ENCODE measurements at regions not wholly inside any gene's neighbourhood (a gene's known extent, or its start where the extent isn't known, plus 50 kb on each side); places are given as distances from the start of the nearest gene placed in this dataset.

GRCh38 chr6:166106076-166106686 lies 61.5 kb downstream of the TBXT start:
- Histone ChIP-seq H3K27ac (ENCODE audit: low read length) (no peak overlapping the region), H3K9ac (ENCODE audit: low read length) (no peak overlapping the region), H3K9me2 (replicated peaks; ENCODE audit: insufficient read depth, low read length) (no peaks in the 10 kb centered on the region), H3K4me3 (ENCODE audit: low read length) (no peak overlapping the region), H2AFZ (ENCODE audit: low read length) (0 out of 2 replicates have a peak overlapping the region, but pooled peaks have one; percentile 39), H4K20me1 (ENCODE audit: insufficient read depth, low read depth, low read length) (no peaks in the 10 kb centered on the region), H3K4me1 (ENCODE audit: low read length) (peaks cover 7% of the 10 kb centered on the region), H3K27me3 (ENCODE audit: low read length) (no peaks in the 10 kb centered on the region), H3K9me3 (ENCODE audit: low read length) (peaks cover 3% of the 10 kb centered on the region; the same call in 1 of the 2 replicates), H3K79me2 (ENCODE audit: low read length) (no peaks in the 10 kb centered on the region), H3K36me3 (ENCODE audit: insufficient read depth, low read length) (no peaks in the 10 kb centered on the region), H3K4me2 (ENCODE audit: low read depth, low read length, poor library complexity, severe bottlenecking) (peak overlapping the region; percentile 42)
- DNase-seq, result peak; percentile 93

GRCh38 chr6:166105341-166106075 lies 62.1 kb downstream of the TBXT start:
- H4K20me1 ChIP-seq (ENCODE audit: insufficient read depth, low read depth, low read length), result no peaks in the 10 kb centered on the region
- H3K79me2 ChIP-seq (ENCODE audit: low read length), result no peaks in the 10 kb centered on the region
- H3K9me2 ChIP-seq (replicated peaks; ENCODE audit: insufficient read depth, low read length), result no peaks in the 10 kb centered on the region
- no peaks in the 10 kb centered on the region for H3K27me3 ChIP-seq (ENCODE audit: low read length)
- peak overlapping the region; percentile 42 for H3K4me2 ChIP-seq (ENCODE audit: low read depth, low read length, poor library complexity, severe bottlenecking)
- H3K27ac ChIP-seq (ENCODE audit: low read length), result no peak overlapping the region
- H3K36me3 ChIP-seq (ENCODE audit: insufficient read depth, low read length), result no peaks in the 10 kb centered on the region
- no peak for DNase-seq
- no peak overlapping the region for H3K9ac ChIP-seq (ENCODE audit: low read length)
- H3K4me1 ChIP-seq (ENCODE audit: low read length), result peaks cover 7% of the 10 kb centered on the region
- H3K9me3 ChIP-seq (ENCODE audit: low read length), result peaks cover 3% of the 10 kb centered on the region; the same call in 1 of the 2 replicates
- 0 out of 2 replicates have a peak overlapping the region, but pooled peaks have one; percentile 39 for H2AFZ ChIP-seq (ENCODE audit: low read length)
- no peak overlapping the region for H3K4me3 ChIP-seq (ENCODE audit: low read length)

- Histone ChIP-seq H3K27ac (ENCODE audit: low read length) (no peak overlapping the region), H3K4me3 (ENCODE audit: low read length) (no peak overlapping the region), H3K27me3 (ENCODE audit: low read length) (no peaks in the 10 kb centered on the region), H4K20me1 (ENCODE audit: insufficient read depth, low read depth, low read length) (no peaks in the 10 kb centered on the region), H3K4me2 (ENCODE audit: low read depth, low read length, poor library complexity, severe bottlenecking) (no peak overlapping the region), H3K79me2 (ENCODE audit: low read length) (no peaks in the 10 kb centered on the region), H3K9me2 (replicated peaks; ENCODE audit: insufficient read depth, low read length) (no peaks in the 10 kb centered on the region), H3K36me3 (ENCODE audit: insufficient read depth, low read length) (no peaks in the 10 kb centered on the region), H3K4me1 (ENCODE audit: low read length) (peaks cover 7% of the 10 kb centered on the region), H2AFZ (ENCODE audit: low read length) (no peak overlapping the region), H3K9me3 (ENCODE audit: low read length) (peaks cover 3% of the 10 kb centered on the region; the same call in 1 of the 2 replicates), H3K9ac (ENCODE audit: low read length) (no peak overlapping the region)
- DNase-seq, result no peak
Measured at GRCh38 chr6:166104872-166105271, 62.8 kb downstream of the TBXT start.

- H3K9ac ChIP-seq (ENCODE audit: low read length), result no peak overlapping the region
- no peaks in the 10 kb centered on the region for H3K36me3 ChIP-seq (ENCODE audit: insufficient read depth, low read length)
- H3K4me2 ChIP-seq (ENCODE audit: low read depth, low read length, poor library complexity, severe bottlenecking), result no peak overlapping the region
- no peaks in the 10 kb centered on the region for H3K27me3 ChIP-seq (ENCODE audit: low read length)
- no peak for DNase-seq
- no peak overlapping the region for H3K27ac ChIP-seq (ENCODE audit: low read length)
- H2AFZ ChIP-seq (ENCODE audit: low read length), result no peak overlapping the region
- peaks cover 7% of the 10 kb centered on the region for H3K4me1 ChIP-seq (ENCODE audit: low read length)
- peaks cover 3% of the 10 kb centered on the region; the same call in 1 of the 2 replicates for H3K9me3 ChIP-seq (ENCODE audit: low read length)
- H3K9me2 ChIP-seq (replicated peaks; ENCODE audit: insufficient read depth, low read length), result no peaks in the 10 kb centered on the region
- H3K79me2 ChIP-seq (ENCODE audit: low read length), result no peaks in the 10 kb centered on the region
- no peak overlapping the region for H3K4me3 ChIP-seq (ENCODE audit: low read length)
- H4K20me1 ChIP-seq (ENCODE audit: insufficient read depth, low read depth, low read length), result no peaks in the 10 kb centered on the region
Measured at GRCh38 chr6:166104107-166104506, 63.5 kb downstream of the TBXT start.

DNA sequence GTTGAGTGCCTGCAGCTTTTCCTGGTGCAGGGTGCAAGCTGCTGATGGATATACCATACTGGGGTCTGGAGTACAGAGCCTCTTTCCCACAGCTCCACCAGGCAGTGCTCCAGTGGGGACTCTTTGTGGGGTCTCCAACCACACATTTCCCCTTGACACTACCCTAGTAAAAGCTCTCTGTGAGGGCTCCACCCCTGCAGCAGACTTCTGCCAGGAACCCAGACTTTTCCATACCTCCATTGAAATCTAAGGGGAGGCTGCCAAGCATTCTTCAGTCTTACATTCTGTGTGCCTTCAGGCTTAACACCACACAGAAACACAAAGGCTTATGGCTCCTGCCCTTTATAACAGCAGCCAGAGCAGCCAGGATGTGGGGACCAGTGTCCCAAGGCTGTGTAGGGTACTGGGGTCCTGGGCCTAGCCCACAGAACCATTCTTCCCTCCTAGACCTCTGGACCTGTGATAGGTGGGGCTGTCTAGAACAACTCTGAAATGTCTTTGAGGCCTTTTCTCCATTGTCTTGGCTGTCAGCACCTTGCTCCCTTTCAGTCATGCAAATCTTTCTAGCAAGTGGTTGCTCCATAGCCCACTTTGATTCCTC lies 65.7 kb downstream of the TBXT start:
- Histone ChIP-seq H3K27me3 (ENCODE audit: low read length) (no peaks in the 10 kb centered on the region), H3K27ac (ENCODE audit: low read length) (no peak overlapping the region), H3K4me3 (ENCODE audit: low read length) (no peak overlapping the region), H3K4me1 (ENCODE audit: low read length) (peaks cover 7% of the 10 kb centered on the region), H3K9me3 (ENCODE audit: low read length) (peaks cover 3% of the 10 kb centered on the region; the same call in 1 of the 2 replicates), H4K20me1 (ENCODE audit: insufficient read depth, low read depth, low read length) (no peaks in the 10 kb centered on the region), H3K36me3 (ENCODE audit: insufficient read depth, low read length) (no peaks in the 10 kb centered on the region), H3K79me2 (ENCODE audit: low read length) (no peaks in the 10 kb centered on the region), H3K9ac (ENCODE audit: low read length) (no peak overlapping the region), H3K9me2 (replicated peaks; ENCODE audit: insufficient read depth, low read length) (no peaks in the 10 kb centered on the region), H3K4me2 (ENCODE audit: low read depth, low read length, poor library complexity, severe bottlenecking) (no peak overlapping the region), H2AFZ (ENCODE audit: low read length) (no peak overlapping the region)
- no peak for DNase-seq

DNA sequence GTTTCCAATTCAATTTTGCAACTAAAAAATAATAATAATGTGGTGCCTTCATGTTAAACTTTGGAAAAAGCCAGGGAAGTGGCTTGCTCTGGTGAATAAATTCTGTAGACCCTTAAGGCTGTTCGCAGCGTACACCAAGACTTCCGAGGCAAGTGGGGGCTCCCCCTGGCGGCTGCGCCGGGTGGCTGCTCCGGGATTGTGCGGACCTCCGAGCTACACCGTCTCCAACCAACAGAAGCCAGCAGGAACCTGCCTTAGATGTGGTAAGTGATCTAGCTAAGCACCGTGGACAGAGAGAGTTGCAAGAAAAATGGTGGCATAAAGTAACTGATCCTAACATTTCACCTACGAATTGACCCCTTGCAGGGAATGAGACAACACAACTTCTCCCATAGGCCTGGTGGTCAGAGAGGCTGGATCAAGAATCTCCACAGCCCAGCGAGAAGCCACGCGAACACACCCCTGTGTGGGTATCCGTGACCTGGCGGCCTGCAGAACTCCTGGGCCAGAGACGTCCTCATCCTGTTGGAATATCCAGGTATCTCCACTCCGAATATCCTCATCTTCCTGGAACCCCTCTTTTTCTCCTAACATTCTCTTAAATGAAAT lies 69.6 kb downstream of the TBXT start:
- Histone ChIP-seq H3K4me2 (ENCODE audit: low read depth, low read length, poor library complexity, severe bottlenecking) (no peak overlapping the region), H3K4me3 (ENCODE audit: low read length) (no peak overlapping the region)
- peak; percentile 83 for DNase-seq

DNA sequence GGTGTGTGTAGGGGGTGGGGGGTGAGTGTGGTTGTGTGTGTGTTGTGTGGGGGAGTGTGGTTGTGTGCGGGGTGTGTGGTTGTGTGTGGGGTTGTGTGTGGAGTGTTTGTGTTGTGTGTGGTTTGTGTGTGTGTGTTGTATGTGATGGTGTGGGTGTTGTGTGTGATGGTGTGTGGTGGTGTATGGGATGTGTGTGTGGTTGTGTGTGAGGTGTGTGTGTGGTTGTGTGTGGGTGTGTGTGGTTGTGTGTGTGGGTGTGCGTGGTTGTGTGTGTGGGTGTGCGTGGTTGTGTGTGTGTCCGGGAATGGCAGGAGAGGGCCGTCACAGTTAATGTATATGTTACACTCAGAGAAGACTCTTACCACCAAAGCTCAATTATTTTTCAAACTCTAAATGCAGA lies 79.8 kb downstream of the TBXT start:
- H2AFZ ChIP-seq (ENCODE audit: low read length), result no peak overlapping the region
- H3K9me3 ChIP-seq (ENCODE audit: low read length), result no peaks in the 10 kb centered on the region
- H3K4me3 ChIP-seq (ENCODE audit: low read length), result no peak overlapping the region
- H3K9me2 ChIP-seq (replicated peaks; ENCODE audit: insufficient read depth, low read length), result no peaks in the 10 kb centered on the region
- no peaks in the 10 kb centered on the region for H3K4me1 ChIP-seq (ENCODE audit: low read length)
- H4K20me1 ChIP-seq (ENCODE audit: insufficient read depth, low read depth, low read length), result no peaks in the 10 kb centered on the region
- H3K27me3 ChIP-seq (ENCODE audit: low read length), result no peaks in the 10 kb centered on the region
- H3K79me2 ChIP-seq (ENCODE audit: low read length), result no peaks in the 10 kb centered on the region
- H3K27ac ChIP-seq (ENCODE audit: low read length), result no peak overlapping the region
- no peak overlapping the region for H3K4me2 ChIP-seq (ENCODE audit: low read depth, low read length, poor library complexity, severe bottlenecking)
- no peak for DNase-seq
- H3K9ac ChIP-seq (ENCODE audit: low read length), result no peak overlapping the region
- H3K36me3 ChIP-seq (ENCODE audit: insufficient read depth, low read length), result no peaks in the 10 kb centered on the region

More for the DNA sequence above, 69.6 kb downstream of the TBXT start:
- H3K9me2 ChIP-seq (replicated peaks; ENCODE audit: insufficient read depth, low read length), result no peaks in the 10 kb centered on the region
- H4K20me1 ChIP-seq (ENCODE audit: insufficient read depth, low read depth, low read length), result no peaks in the 10 kb centered on the region
- no peak overlapping the region for H2AFZ ChIP-seq (ENCODE audit: low read length)
- H3K9ac ChIP-seq (ENCODE audit: low read length), result no peak overlapping the region
- peaks cover 3% of the 10 kb centered on the region; the same call in 1 of the 2 replicates for H3K9me3 ChIP-seq (ENCODE audit: low read length)
- H3K36me3 ChIP-seq (ENCODE audit: insufficient read depth, low read length), result no peaks in the 10 kb centered on the region
- H3K27ac ChIP-seq (ENCODE audit: low read length), result no peak overlapping the region
- no peaks in the 10 kb centered on the region for H3K27me3 ChIP-seq (ENCODE audit: low read length)
- no peaks in the 10 kb centered on the region for H3K4me1 ChIP-seq (ENCODE audit: low read length)
- no peaks in the 10 kb centered on the region for H3K79me2 ChIP-seq (ENCODE audit: low read length)

- no peak for DNase-seq
- Histone ChIP-seq H3K27ac (ENCODE audit: low read length) (no peak overlapping the region), H3K4me1 (ENCODE audit: low read length) (no peaks in the 10 kb centered on the region), H3K36me3 (ENCODE audit: insufficient read depth, low read length) (no peaks in the 10 kb centered on the region), H3K9me3 (ENCODE audit: low read length) (no peaks in the 10 kb centered on the region), H3K27me3 (ENCODE audit: low read length) (no peaks in the 10 kb centered on the region), H4K20me1 (ENCODE audit: insufficient read depth, low read depth, low read length) (no peaks in the 10 kb centered on the region), H2AFZ (ENCODE audit: low read length) (no peak overlapping the region), H3K9me2 (replicated peaks; ENCODE audit: insufficient read depth, low read length) (no peaks in the 10 kb centered on the region), H3K4me2 (ENCODE audit: low read depth, low read length, poor library complexity, severe bottlenecking) (no peak overlapping the region), H3K9ac (ENCODE audit: low read length) (no peak overlapping the region), H3K4me3 (ENCODE audit: low read length) (no peak overlapping the region), H3K79me2 (ENCODE audit: low read length) (no peaks in the 10 kb centered on the region)
Measured at GRCh38 chr6:166087246-166087645, 80.4 kb downstream of the TBXT start.
